ENCODE measurements at regions not wholly inside any gene's neighbourhood (a gene's known extent, or its start where the extent isn't known, plus 50 kb on each side); places are given as distances from the start of the nearest gene placed in this dataset.

- H3K36me3 ChIP-seq: no peaks in the 10 kb centered on the region
- H3K27ac ChIP-seq (replicated peaks in 1 of 4): no peak overlapping the region
- intact Hi-C loops (cut with DNase I): no loop called here
- no peaks in the 10 kb centered on the region for H3K27me3 ChIP-seq
- H3K9me3 ChIP-seq: peaks cover 0 to 12% (median 2%) of the 10 kb centered on the region in 4 donors
- no peaks in the 10 kb centered on the region for H3K4me1 ChIP-seq
- TF ChIP-seq EP300 (IDR thresholded peaks at IDR 0.05) (no peak), CTCF (IDR thresholded peaks at IDR 0.05) (no peak), POLR2AphosphoS5 (IDR thresholded peaks at IDR 0.05) (no peak), POLR2A (IDR thresholded peaks at IDR 0.05; ENCODE audit: low read depth) (no peak)
- H3K4me3 ChIP-seq: no peak overlapping the region
- no peak for DNase-seq (ENCODE audit: extremely low spot score)
- 94% methylated on average over 3 of the region's 4 CpGs for WGBS
Measured at GRCh38 chr21:26669215-26669764, 96.2 kb upstream of the CYYR1 start.

DNA sequence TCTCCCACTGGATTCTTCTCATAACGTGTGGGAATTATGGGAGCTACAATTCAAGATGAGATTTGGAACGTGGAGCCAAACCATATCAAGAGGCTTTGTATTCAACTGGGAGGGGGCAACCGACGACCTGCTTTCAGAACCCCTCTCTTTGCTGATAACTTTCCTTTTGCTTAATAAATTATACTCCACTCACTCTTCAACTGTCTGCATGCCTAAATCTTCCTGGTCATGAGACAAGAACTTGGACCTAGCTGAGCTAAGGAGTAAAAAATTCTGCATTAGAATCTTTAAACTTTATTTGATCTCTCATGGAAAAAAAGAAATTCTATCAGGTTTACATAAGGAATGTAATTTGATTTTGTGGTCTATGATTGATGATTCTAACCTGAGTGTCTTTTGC, 86.7 kb upstream of the CYYR1 start:
- no peak for DNase-seq (ENCODE audit: extremely low spot score)
- TF ChIP-seq POLR2AphosphoS5 (IDR thresholded peaks at IDR 0.05): no peak
- no peak for TF ChIP-seq CTCF (IDR thresholded peaks at IDR 0.05)
- no peak for TF ChIP-seq POLR2A (IDR thresholded peaks at IDR 0.05; ENCODE audit: low read depth)
- TF ChIP-seq EP300 (IDR thresholded peaks at IDR 0.05): no peak
- Histone ChIP-seq H3K27ac (replicated peaks in 1 of 4) (no peak overlapping the region), H3K4me1 (no peaks in the 10 kb centered on the region), H3K36me3 (no peaks in the 10 kb centered on the region), H3K4me3 (no peak overlapping the region), H3K27me3 (no peaks in the 10 kb centered on the region), H3K9me3 (peaks cover 0 to 6% (median 1%) of the 10 kb centered on the region in 4 donors)
- WGBS: 88% methylated on average over 4 of the region's 4 CpGs
- intact Hi-C loops (cut with DNase I): no loop called here

DNA sequence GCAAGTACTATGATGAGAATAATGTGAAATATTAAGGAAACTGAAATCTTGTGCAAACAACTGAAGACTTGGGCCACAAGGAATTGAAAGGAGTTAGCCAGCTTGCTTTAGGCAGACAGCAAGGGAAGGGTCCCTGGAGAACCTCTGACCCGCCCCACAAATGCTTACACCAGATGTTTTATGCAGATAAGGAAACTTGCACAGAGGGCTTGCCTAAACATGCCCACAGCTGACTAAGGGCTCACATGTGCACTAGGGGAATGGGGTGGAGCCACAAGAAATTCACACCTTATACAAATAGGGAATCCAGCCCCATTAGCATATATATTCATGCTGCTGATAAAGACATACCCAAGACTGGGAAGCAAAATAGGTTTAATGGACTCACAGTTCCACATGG, 86.1 kb upstream of the CYYR1 start:
- no peaks in the 10 kb centered on the region for H3K4me1 ChIP-seq
- TF ChIP-seq EP300 (IDR thresholded peaks at IDR 0.05): no peak
- no peak for TF ChIP-seq POLR2A (IDR thresholded peaks at IDR 0.05; ENCODE audit: low read depth)
- no peak for TF ChIP-seq CTCF (IDR thresholded peaks at IDR 0.05)
- TF ChIP-seq POLR2AphosphoS5 (IDR thresholded peaks at IDR 0.05): no peak
- peaks cover 0 to 6% (median 0%) of the 10 kb centered on the region in 4 donors for H3K9me3 ChIP-seq
- intact Hi-C loops (cut with DNase I): no loop called here
- no peaks in the 10 kb centered on the region for H3K36me3 ChIP-seq
- no peak overlapping the region for H3K27ac ChIP-seq (replicated peaks in 1 of 4)
- H3K4me3 ChIP-seq: no peak overlapping the region
- no peaks in the 10 kb centered on the region for H3K27me3 ChIP-seq
- DNase-seq (ENCODE audit: extremely low spot score): no peak
- 90% methylated on average over 1 of the region's 1 CpG for WGBS

DNA sequence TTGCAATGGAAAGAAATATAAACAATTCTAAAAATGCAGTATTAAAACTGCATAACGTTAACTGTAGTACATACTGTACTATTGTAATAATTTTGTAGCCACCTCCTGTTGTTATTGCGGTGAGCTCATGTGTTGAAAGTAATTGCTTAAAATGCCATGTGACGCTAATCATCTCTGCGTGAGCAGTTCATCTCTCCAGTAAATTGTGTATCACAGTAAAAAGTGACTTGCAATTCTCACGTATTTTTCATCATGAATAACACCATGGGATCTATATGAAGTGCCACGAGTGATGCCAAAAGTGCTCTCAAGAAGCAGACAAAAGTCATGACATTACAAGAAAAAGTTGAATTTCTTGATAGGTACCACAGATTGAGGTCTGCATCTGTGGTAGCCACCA, 82.4 kb upstream of the CYYR1 start:
- peaks cover 0 to 4% (median 0%) of the 10 kb centered on the region in 4 donors for H3K9me3 ChIP-seq
- H3K4me3 ChIP-seq: no peak overlapping the region
- H3K27ac ChIP-seq (replicated peaks in 1 of 4): no peak overlapping the region
- DNase-seq (ENCODE audit: extremely low spot score): no peak
- H3K4me1 ChIP-seq: no peaks in the 10 kb centered on the region
- H3K36me3 ChIP-seq: no peaks in the 10 kb centered on the region
- TF ChIP-seq EP300 (IDR thresholded peaks at IDR 0.05): no peak
- no peak for TF ChIP-seq CTCF (IDR thresholded peaks at IDR 0.05)
- no peak for TF ChIP-seq POLR2AphosphoS5 (IDR thresholded peaks at IDR 0.05)
- no peak for TF ChIP-seq POLR2A (IDR thresholded peaks at IDR 0.05; ENCODE audit: low read depth)
- H3K27me3 ChIP-seq: no peaks in the 10 kb centered on the region
- WGBS: 86% methylated on average over 6 of the region's 6 CpGs
- intact Hi-C loops (cut with DNase I): no loop called here

DNA sequence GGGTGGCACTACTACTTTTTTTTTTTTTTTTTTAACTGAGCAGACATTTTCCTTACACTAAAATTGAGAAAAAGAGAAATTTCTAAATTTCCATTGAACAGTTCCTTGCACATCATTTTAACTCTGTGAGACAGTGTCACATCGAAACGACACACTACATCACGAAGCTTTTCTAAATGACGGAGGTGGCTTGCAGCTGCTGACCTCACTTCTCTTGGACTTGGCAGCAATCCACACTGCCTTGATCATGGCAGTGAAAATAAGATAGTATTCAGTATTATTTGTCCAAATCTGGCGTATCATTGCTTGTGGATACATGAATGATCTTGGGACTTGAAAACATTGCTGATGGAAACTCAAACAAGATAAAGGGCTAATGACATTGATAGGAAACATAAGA, 80.3 kb upstream of the CYYR1 start:
- TF ChIP-seq CTCF (IDR thresholded peaks at IDR 0.05): no peak
- intact Hi-C loops (cut with DNase I): no loop called here
- H3K27me3 ChIP-seq: no peaks in the 10 kb centered on the region
- no peak for DNase-seq (ENCODE audit: extremely low spot score)
- WGBS: 77% methylated on average over 5 of the region's 5 CpGs
- no peak overlapping the region for H3K27ac ChIP-seq (replicated peaks in 1 of 4)
- H3K4me1 ChIP-seq: no peaks in the 10 kb centered on the region
- H3K4me3 ChIP-seq: no peak overlapping the region
- no peaks in the 10 kb centered on the region for H3K36me3 ChIP-seq
- H3K9me3 ChIP-seq: no peaks in the 10 kb centered on the region
